GM06990 (cell line): ENCODE measurements at regions not wholly inside any gene's neighbourhood (a gene's known extent, or its start where the extent isn't known, plus 50 kb on each side); places are given as distances from the start of the nearest gene placed in this dataset.

Experiments
- DNase-seq: peaks from one replicate; pipeline ENCODE4 v3.0.0-alpha.2; 2011; ENCODE audit not compliant: insufficient read length; ENCODE audit errors: extremely low read depth
- H3K27me3 ChIP-seq: replicated peaks from 2 replicates; pipeline ENCODE4 v1.6.0; 2011; ENCODE audit warnings: low read length; ENCODE audit not compliant: control insufficient read depth, insufficient read depth
- H3K36me3 ChIP-seq: 2 replicates; pipeline ENCODE4 v1.5.1; 2011; ENCODE audit warnings: low read length; ENCODE audit not compliant: control insufficient read depth, insufficient read depth
- H3K4me3 ChIP-seq: replicated peaks from 2 replicates; pipeline ENCODE4 v1.5.1; 2011; ENCODE audit warnings: low read depth, mild to moderate bottlenecking, control low read depth, low read length
- TF ChIP-seq, protein P1 (sequence below): IDR thresholded peaks from 2 replicates; pipeline ENCODE4 v1.5.1; 2011; ENCODE audit warnings: low read length, control low read depth, mild to moderate bottlenecking, inconsistent platforms; ENCODE audit not compliant: insufficient read depth, poor library complexity, severe bottlenecking

- no peak overlapping the region for H3K4me3 ChIP-seq
- DNase-seq, result peak; percentile 34
- H3K27me3 ChIP-seq, result no peaks in the 10 kb centered on the region
These were observed 250.3 kb upstream of the HTR2A start for GRCh38 chr13:47146991-47147811.

GRCh38 chr13:47146136-47146535 lies 249.3 kb upstream of the HTR2A start:
- H3K4me3 ChIP-seq, result no peak overlapping the region
- H3K27me3 ChIP-seq, result no peaks in the 10 kb centered on the region
- no peak for DNase-seq
- no peaks in the 10 kb centered on the region for H3K36me3 ChIP-seq
- TF ChIP-seq, protein P1, sequence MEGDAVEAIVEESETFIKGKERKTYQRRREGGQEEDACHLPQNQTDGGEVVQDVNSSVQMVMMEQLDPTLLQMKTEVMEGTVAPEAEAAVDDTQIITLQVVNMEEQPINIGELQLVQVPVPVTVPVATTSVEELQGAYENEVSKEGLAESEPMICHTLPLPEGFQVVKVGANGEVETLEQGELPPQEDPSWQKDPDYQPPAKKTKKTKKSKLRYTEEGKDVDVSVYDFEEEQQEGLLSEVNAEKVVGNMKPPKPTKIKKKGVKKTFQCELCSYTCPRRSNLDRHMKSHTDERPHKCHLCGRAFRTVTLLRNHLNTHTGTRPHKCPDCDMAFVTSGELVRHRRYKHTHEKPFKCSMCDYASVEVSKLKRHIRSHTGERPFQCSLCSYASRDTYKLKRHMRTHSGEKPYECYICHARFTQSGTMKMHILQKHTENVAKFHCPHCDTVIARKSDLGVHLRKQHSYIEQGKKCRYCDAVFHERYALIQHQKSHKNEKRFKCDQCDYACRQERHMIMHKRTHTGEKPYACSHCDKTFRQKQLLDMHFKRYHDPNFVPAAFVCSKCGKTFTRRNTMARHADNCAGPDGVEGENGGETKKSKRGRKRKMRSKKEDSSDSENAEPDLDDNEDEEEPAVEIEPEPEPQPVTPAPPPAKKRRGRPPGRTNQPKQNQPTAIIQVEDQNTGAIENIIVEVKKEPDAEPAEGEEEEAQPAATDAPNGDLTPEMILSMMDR, result no peak

More at GRCh38 chr13:47146991-47147811, 250.3 kb upstream of the HTR2A start:
- H3K36me3 ChIP-seq, result no peaks in the 10 kb centered on the region
- TF ChIP-seq, protein P1, result no peak

DNA sequence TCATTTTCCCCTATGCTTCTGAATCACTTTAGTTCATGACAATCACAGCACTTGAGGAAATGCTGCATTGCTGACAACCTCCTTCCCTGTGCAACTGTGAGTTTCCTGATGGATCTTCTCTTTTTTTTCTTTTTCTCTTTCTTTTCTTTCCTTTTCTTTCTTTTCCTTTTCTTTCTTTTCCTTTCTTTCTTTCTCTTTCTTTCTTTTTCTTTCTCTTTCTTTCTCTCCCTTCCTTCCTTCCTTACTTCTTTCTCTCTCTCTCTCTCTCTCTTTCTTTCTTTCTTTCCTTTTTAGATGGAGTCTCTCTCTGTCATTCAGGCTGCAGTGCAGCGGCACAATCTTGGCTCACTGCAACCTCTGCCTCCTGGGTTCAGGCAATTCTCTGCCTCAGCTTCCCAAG lies 247.9 kb upstream of the HTR2A start:
- DNase-seq, result no peak
- H3K4me3 ChIP-seq, result no peak overlapping the region
- H3K36me3 ChIP-seq, result no peaks in the 10 kb centered on the region
- no peaks in the 10 kb centered on the region for H3K27me3 ChIP-seq
- TF ChIP-seq, protein P1, result no peak

DNA sequence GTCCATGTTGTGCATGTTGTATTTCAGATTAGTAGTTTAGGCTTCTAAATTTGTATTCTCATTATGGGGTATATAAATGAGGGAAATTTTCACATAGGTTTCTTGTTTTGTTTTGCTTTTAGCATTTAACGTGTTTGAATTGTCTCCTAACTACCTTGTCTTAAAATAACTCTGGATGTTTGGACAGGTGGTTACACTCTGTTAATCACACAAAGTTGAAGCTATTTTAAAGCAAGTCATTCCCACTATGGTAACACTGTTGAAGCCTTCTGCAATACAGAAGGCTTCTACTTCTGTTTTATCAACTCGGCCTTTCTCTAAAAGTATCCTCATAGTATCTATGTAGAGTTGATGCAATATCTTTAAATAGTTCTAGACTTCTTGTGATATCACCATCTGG lies 245.3 kb upstream of the HTR2A start:
- TF ChIP-seq, protein P1, result no peak
- H3K27me3 ChIP-seq, result no peaks in the 10 kb centered on the region
- H3K36me3 ChIP-seq, result no peaks in the 10 kb centered on the region
- no peak overlapping the region for H3K4me3 ChIP-seq
- no peak for DNase-seq

DNA sequence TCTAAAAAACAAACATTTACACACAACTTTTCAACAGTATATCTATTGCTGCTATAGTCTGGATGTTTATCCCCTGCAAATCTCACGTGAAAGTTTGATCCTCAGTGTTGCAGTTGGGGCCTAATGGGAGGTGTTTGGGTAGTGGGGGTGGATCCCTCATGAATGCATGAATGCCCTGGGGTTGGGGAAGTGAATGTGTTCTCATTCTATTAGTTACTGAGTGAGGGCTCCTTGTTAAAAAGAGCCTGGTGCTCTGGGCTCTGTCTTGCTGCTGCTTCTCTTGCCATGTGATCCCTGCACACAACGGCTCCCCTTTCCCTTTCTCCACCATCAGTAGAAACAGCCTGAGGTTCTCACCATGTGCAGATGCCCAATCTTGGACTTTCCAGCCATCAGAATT lies 242.7 kb upstream of the HTR2A start:
- H3K27me3 ChIP-seq, result no peaks in the 10 kb centered on the region
- no peak for DNase-seq
- no peak overlapping the region for H3K4me3 ChIP-seq
- H3K36me3 ChIP-seq, result no peaks in the 10 kb centered on the region
- TF ChIP-seq, protein P1, result no peak
